GM04504 (cell line): ENCODE measurements at regions not wholly inside any gene's neighbourhood (a gene's known extent, or its start where the extent isn't known, plus 50 kb on each side); places are given as distances from the start of the nearest gene placed in this dataset.

Experiments used
- DNase-seq: peaks from one replicate; pipeline ENCODE4 v3.0.0-alpha.2; 2012; ENCODE audit warnings: low read depth

GRCh38 chr12:41762691-41763090 is 382.0 kb downstream of the GXYLT1 start:
- no peak for DNase-seq

- no peak for DNase-seq
Measured at GRCh38 chr12:41745593-41745992, 399.1 kb downstream of the GXYLT1 start.

- DNase-seq, result no peak
Measured at GRCh38 chr12:41743835-41744234, 400.8 kb downstream of the GXYLT1 start.

- DNase-seq, result no peak
Measured at GRCh38 chr12:41739066-41739465, 405.6 kb downstream of the GXYLT1 start.

GRCh38 chr12:41737423-41737822 is 407.3 kb downstream of the GXYLT1 start:
- DNase-seq, result no peak

- DNase-seq, result no peak
Measured at GRCh38 chr12:41736436-41736835, 408.2 kb downstream of the GXYLT1 start.

GRCh38 chr12:41731691-41732090 is 413.0 kb downstream of the GXYLT1 start:
- no peak for DNase-seq

- no peak for DNase-seq
Measured at GRCh38 chr12:41731061-41731460, 413.6 kb downstream of the GXYLT1 start.

GRCh38 chr12:41724216-41724615 is 420.5 kb downstream of the GXYLT1 start:
- DNase-seq, result no peak

GRCh38 chr12:41719214-41719613 is 425.5 kb downstream of the GXYLT1 start:
- no peak for DNase-seq

GRCh38 chr12:41715256-41715655 is 429.4 kb downstream of the GXYLT1 start:
- DNase-seq, result no peak

- no peak for DNase-seq
Measured at GRCh38 chr12:41709463-41710285, 435.0 kb downstream of the GXYLT1 start.

GRCh38 chr12:41709012-41709411 is 435.7 kb downstream of the GXYLT1 start:
- no peak for DNase-seq

GRCh38 chr12:41706376-41706775 is 438.3 kb downstream of the GXYLT1 start:
- DNase-seq, result no peak

- no peak for DNase-seq
Measured at GRCh38 chr12:41701943-41702601, 442.6 kb downstream of the GXYLT1 start.

GRCh38 chr12:41700940-41701339 is 443.7 kb downstream of the GXYLT1 start:
- DNase-seq, result no peak

GRCh38 chr12:41699658-41700057 is 445.0 kb downstream of the GXYLT1 start:
- DNase-seq, result no peak

GRCh38 chr12:41697161-41697560 is 447.5 kb downstream of the GXYLT1 start:
- DNase-seq, result no peak

- DNase-seq, result no peak
Measured at GRCh38 chr12:41684997-41685396, 459.7 kb downstream of the GXYLT1 start.

- no peak for DNase-seq
Measured at GRCh38 chr12:41683513-41684240, 461.0 kb downstream of the GXYLT1 start.

GRCh38 chr12:41683023-41683422 is 461.7 kb downstream of the GXYLT1 start:
- DNase-seq, result no peak

GRCh38 chr12:41681898-41682297 is 462.8 kb downstream of the GXYLT1 start:
- DNase-seq, result no peak

- DNase-seq, result no peak
Measured at GRCh38 chr12:41680155-41680554, 464.5 kb downstream of the GXYLT1 start.
